Loucy (cell line): ENCODE measurements at regions not wholly inside any gene's neighbourhood (a gene's known extent, or its start where the extent isn't known, plus 50 kb on each side); places are given as distances from the start of the nearest gene placed in this dataset.

Experiments used
- CTCF ChIP-seq: fragments of 200-600 bp; sonication (generic); conservative IDR thresholded peaks from 2 replicates; pipeline ENCODE4 v1.5.1; 2014; ENCODE audit warnings: mild to moderate bottlenecking, antibody characterized with exemption, low read length
- EZH2phosphoT487 ChIP-seq: fragments of 200-600 bp; IDR thresholded peaks from 2 replicates; pipeline ENCODE4 v1.6.1; 2018; ENCODE audit warnings: antibody characterized with exemption, mild to moderate bottlenecking, moderate library complexity, borderline replicate concordance

GRCh38 chr5:106443746-106444145, 1227.0 kb downstream of the EFNA5 start:
- no peak for TF ChIP-seq CTCF
- TF ChIP-seq EZH2phosphoT487, result no peak
